Muscle layer of colon (tissue), 2 donors: ENCODE measurements at regions not wholly inside any gene's neighbourhood (a gene's known extent, or its start where the extent isn't known, plus 50 kb on each side); places are given as distances from the start of the nearest gene placed in this dataset.

Source experiments
- H3K27ac ChIP-seq: one replicate; pipeline ENCODE4 v1.7.0; 2013; ENCODE audit warnings: low read depth, mild to moderate bottlenecking, low read length, moderate library complexity
- H3K27me3 ChIP-seq, 2 donors: one replicate each; pipeline ENCODE4 v1.7.0; 2013; ENCODE audit warnings: low read length in 2 of 2, mild to moderate bottlenecking in 2 of 2; ENCODE audit not compliant: insufficient read depth in 2 of 2, control insufficient read depth in 1 of 2
- H3K36me3 ChIP-seq: one replicate; pipeline ENCODE4 v1.7.0; 2013; ENCODE audit warnings: mild to moderate bottlenecking, low read length; ENCODE audit not compliant: insufficient read depth
- H3K4me1 ChIP-seq: one replicate; pipeline ENCODE4 v1.7.0; 2013; ENCODE audit warnings: mild to moderate bottlenecking, low read length; ENCODE audit not compliant: insufficient read depth
- H3K4me3 ChIP-seq, 2 donors: one replicate each; pipeline ENCODE4 v1.7.0; 2013; ENCODE audit warnings: low read length in 2 of 2, low read depth in 1 of 2, mild to moderate bottlenecking in 1 of 2, moderate library complexity in 1 of 2
- H3K9ac ChIP-seq: one replicate; pipeline ENCODE4 v1.7.0; 2013; ENCODE audit warnings: low read length
- H3K9me3 ChIP-seq: one replicate; pipeline ENCODE4 v1.7.0; 2013; ENCODE audit warnings: mild to moderate bottlenecking, low read length
- donor health status: abdominal sarcoma.
- donor health status: Adenocarcinoma of cecum.

DNA sequence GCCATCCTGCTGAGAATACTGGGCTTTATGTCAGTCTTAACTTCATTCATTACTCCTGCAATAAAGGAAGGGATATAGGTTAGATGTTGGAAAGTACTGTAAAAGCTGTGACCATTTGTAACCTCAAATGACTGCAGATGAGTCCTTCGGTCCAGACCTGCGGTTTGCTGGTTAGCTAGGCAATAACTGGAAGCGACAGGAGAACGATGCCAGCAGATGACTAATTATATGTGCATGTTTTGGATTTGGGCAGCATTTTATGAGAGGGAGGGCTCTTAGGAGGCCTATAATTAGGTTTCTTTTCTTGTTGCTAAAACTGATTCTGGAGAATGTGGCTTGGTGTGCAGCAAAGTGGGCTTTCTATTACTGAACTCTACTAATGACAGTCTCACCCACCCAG is 205.6 kb downstream of the TMEM182 start:
- Histone ChIP-seq H3K9ac (no peak overlapping the region), H3K9me3 (no peaks in the 10 kb centered on the region), H3K36me3 (no peaks in the 10 kb centered on the region), H3K27me3 (no peaks in the 10 kb centered on the region), H3K4me3 (no peak overlapping the region), H3K27ac (no peak overlapping the region), H3K4me1 (no peaks in the 10 kb centered on the region)

GRCh38 chr2:102968375-102968774 is 206.5 kb downstream of the TMEM182 start:
- Histone ChIP-seq H3K27ac (no peak overlapping the region), H3K4me3 (no peak overlapping the region), H3K4me1 (no peaks in the 10 kb centered on the region), H3K36me3 (no peaks in the 10 kb centered on the region), H3K9me3 (no peaks in the 10 kb centered on the region), H3K27me3 (no peaks in the 10 kb centered on the region), H3K9ac (no peak overlapping the region)

GRCh38 chr2:102971701-102972100 is 209.9 kb downstream of the TMEM182 start:
- Histone ChIP-seq H3K9me3 (no peaks in the 10 kb centered on the region), H3K27me3 (no peaks in the 10 kb centered on the region), H3K36me3 (no peaks in the 10 kb centered on the region), H3K9ac (no peak overlapping the region), H3K4me3 (no peak overlapping the region), H3K27ac (no peak overlapping the region), H3K4me1 (no peaks in the 10 kb centered on the region)

DNA sequence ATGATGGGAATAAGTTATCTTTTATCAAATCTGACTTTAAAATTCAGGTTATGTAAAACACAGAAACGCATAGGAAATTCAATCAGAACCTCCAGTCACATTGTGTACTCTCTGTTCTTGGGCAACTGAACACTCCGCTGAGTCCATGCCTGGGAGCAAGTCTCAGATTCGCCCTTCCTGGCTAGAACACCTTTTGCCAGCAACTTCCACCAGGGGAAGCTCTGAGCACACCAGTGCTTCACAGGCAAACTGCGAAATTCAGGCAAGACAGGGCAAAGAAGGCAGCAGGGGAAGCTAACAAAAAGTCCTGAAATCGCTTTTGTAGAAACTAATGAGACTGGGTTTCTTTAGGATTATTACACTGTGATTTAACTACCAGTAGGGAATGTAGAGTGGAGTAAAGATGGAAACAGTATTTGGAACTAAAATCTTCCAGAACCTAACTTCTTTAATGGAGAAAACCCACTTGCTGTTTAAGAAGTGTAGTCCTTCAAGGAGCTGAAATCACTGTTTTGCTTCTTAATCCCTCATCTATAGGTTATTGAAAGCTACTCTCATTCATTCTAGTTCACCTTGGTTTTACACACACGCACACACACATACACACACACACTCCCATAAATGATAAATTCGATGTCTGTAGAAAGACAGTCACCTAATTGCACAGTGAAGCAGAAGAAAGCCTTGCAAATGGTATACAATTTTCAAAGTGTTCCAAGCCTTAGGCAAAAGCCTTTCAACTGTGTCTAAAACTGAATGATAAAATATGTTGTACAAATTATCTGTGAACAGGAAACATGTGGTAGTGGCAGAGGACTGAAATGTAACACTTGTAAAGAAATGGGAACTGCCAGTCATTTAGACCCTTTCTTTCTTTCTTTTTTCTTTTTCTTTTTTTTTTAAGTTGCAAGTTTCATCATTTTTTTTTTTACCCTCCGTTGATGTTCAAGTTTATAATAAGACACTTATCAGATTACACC is 214.5 kb downstream of the TMEM182 start:
- Histone ChIP-seq H3K9ac (no peak overlapping the region), H3K4me1 (no peaks in the 10 kb centered on the region), H3K36me3 (no peaks in the 10 kb centered on the region), H3K9me3 (no peaks in the 10 kb centered on the region), H3K27me3 (no peaks in the 10 kb centered on the region), H3K4me3 (no peak overlapping the region), H3K27ac (no peak overlapping the region)

DNA sequence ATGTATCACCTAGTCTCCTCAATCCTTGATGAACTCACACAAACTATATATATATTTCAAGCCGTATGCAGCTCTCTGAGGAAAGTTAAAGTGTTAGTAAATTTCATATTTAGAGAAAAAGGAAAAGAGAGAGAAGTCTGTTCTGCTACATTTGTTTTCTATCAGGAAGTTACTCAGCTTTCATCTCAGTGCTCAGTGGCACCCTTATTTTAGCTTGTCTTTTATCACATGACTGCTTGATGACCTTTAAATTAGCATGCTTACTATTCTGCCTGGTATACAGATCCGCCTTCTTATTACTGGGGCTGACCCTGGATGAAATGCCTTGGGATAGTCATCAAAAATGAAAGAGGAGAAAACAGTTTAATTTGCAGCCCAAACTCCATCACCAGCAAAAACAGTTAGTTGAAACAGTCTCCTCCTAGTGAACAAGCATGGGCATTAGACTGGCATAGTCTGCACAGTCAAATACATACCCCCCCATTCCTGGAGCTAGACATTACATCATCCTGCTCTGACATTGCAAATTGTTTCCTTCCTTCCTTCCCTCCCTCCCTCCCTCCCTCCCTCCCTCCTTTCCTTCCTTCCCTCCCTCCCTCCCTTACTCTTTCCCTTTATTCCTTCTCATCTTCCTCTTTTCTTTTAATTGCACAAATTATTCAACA is 215.7 kb downstream of the TMEM182 start:
- Histone ChIP-seq H3K4me3 (no peak overlapping the region), H3K9ac (no peak overlapping the region), H3K4me1 (no peaks in the 10 kb centered on the region)

DNA sequence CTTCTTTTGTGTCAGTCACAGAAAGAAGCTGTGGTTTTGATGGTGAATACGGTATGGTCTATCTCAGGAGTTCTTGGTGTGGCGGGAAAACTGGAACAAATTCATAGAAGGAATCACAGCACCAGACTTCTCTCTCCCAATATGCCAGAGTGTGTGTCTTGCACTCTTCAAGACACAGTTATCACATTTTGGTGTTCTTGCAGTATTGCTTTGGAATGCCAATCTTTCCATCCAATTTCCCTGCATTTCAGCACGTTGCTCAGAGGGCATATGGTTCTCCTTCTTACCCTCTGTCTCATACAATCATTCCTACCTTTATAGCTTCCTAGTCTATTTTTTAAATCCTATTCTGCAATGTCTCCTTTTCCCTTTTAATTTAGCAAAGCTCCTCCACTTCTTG is 216.3 kb downstream of the TMEM182 start:
- no peak overlapping the region for H3K4me3 ChIP-seq
- H3K27me3 ChIP-seq, result no peaks in the 10 kb centered on the region
- no peak overlapping the region for H3K27ac ChIP-seq

More for the DNA sequence above, 215.7 kb downstream of the TMEM182 start:
- H3K36me3 ChIP-seq, result no peaks in the 10 kb centered on the region
- H3K27me3 ChIP-seq, result no peaks in the 10 kb centered on the region
- H3K27ac ChIP-seq, result no peak overlapping the region
- no peaks in the 10 kb centered on the region for H3K9me3 ChIP-seq

DNA sequence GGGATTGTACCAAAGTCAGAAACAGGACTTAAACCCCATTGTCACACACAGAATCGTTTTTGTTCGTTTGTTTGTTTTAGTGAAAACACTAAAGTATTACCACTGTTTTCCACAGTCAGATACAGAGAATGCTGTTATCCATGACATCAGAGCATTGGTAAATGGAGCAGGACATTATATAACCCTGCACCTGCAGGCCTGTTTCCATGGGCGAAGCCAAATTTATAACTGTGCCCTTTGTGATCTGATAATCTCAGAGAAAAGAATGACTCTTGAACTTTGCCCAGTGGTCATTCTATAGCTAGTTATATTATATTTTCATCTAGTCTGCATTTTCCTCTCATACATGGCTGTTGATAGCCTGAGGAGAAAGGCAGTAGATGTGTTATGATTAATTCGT is 217.6 kb downstream of the TMEM182 start:
- Histone ChIP-seq H3K27ac (no peak overlapping the region), H3K4me3 (no peak overlapping the region), H3K9ac (no peak overlapping the region), H3K27me3 (no peaks in the 10 kb centered on the region), H3K9me3 (no peaks in the 10 kb centered on the region), H3K36me3 (no peaks in the 10 kb centered on the region), H3K4me1 (no peaks in the 10 kb centered on the region)

More for the DNA sequence above, 216.3 kb downstream of the TMEM182 start:
- Histone ChIP-seq H3K36me3 (no peaks in the 10 kb centered on the region), H3K9me3 (no peaks in the 10 kb centered on the region), H3K9ac (no peak overlapping the region), H3K4me1 (no peaks in the 10 kb centered on the region)

DNA sequence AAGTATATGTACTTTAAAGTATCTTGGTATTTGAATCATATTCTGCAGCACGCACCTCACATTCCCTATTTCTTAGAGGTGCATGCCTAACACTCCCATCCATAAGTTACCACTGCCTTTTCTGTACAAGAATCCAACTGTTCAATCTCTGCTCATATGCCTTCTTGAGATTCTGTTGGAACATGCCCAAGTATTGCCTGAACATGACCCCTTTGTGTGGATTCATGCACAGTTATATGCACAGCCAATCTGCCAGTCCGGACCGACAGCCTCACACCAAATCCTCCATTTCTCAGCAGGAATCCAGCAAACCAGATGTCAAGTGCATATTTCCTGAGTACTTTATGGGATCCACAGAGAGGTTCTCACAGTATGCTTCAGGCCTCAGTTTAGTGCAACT is 222.0 kb downstream of the TMEM182 start:
- H3K4me1 ChIP-seq, result no peaks in the 10 kb centered on the region
- H3K9ac ChIP-seq, result no peak overlapping the region
- no peak overlapping the region for H3K27ac ChIP-seq
- no peak overlapping the region for H3K4me3 ChIP-seq
- no peaks in the 10 kb centered on the region for H3K27me3 ChIP-seq
- H3K9me3 ChIP-seq, result no peaks in the 10 kb centered on the region
- no peaks in the 10 kb centered on the region for H3K36me3 ChIP-seq

GRCh38 chr2:102986826-102987490 is 225.1 kb downstream of the TMEM182 start:
- H3K27me3 ChIP-seq, result no peaks in the 10 kb centered on the region
- H3K9ac ChIP-seq, result no peak overlapping the region
- H3K9me3 ChIP-seq, result no peaks in the 10 kb centered on the region
- no peaks in the 10 kb centered on the region for H3K4me1 ChIP-seq
- no peak overlapping the region for H3K27ac ChIP-seq
- no peaks in the 10 kb centered on the region for H3K36me3 ChIP-seq
- H3K4me3 ChIP-seq, result no peak overlapping the region

DNA sequence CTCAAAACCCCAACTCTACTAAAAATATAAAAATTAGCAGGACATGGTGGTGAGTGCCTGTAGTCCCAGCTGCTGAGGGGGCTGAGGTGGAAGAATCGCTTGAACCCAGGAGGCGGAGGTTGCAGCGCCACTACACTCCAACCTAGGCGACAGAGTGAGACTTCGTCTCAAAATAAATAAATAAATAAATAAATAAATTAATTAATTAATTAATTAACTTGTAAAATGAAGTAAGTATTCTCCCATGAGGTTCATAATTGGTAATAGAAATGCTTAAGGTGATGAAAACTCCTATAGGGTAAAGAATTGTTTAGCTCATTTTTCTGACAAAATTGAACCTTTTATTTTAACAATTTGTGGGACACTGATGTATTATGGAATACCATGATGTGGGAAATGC is 230.8 kb downstream of the TMEM182 start:
- H3K4me3 ChIP-seq, result no peak overlapping the region
- H3K9ac ChIP-seq, result no peak overlapping the region
- H3K4me1 ChIP-seq, result no peaks in the 10 kb centered on the region
- H3K9me3 ChIP-seq, result no peaks in the 10 kb centered on the region
- no peaks in the 10 kb centered on the region for H3K27me3 ChIP-seq
- no peaks in the 10 kb centered on the region for H3K36me3 ChIP-seq
- no peak overlapping the region for H3K27ac ChIP-seq

- Histone ChIP-seq H3K36me3 (no peaks in the 10 kb centered on the region), H3K9me3 (no peaks in the 10 kb centered on the region), H3K4me1 (no peaks in the 10 kb centered on the region), H3K4me3 (no peak overlapping the region), H3K27ac (no peak overlapping the region), H3K9ac (no peak overlapping the region), H3K27me3 (no peaks in the 10 kb centered on the region)
These were observed 238.1 kb downstream of the TMEM182 start for GRCh38 chr2:102999958-103000357.
